Muscle of arm (tissue), 1 donor: ENCODE measurements at regions not wholly inside any gene's neighbourhood (a gene's known extent, or its start where the extent isn't known, plus 50 kb on each side); places are given as distances from the start of the nearest gene placed in this dataset.
"Not testable (repeated sequence)": the region's sequence is repeated elsewhere in the genome, so short reads cannot be mapped to it uniquely, and the experiment has no call there.

Source experiments
- DNase-seq: peaks from one replicate; pipeline ENCODE4 v3.0.0-alpha.2; 2013

DNA sequence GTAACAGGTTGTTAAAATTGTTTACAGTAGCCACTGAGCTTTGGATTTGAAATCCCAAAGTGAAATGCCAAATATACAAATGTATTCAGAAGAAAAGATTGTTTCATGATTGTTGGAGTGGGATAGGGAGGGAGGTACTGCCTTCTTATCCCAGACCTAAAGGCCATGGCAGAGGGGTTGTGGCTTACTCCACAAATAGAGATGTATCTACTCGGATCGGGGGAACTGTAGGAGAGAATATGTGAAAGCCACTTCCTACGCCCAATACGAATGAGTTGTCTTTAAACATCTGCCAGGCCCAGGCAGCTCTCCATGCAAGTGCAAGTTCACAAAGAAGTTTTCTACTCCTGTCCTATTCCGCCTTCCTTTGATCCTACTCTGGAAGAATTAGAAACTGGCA is 150.2 kb upstream of the PRSS12 start:
- not testable (repeated sequence) for DNase-seq

DNA sequence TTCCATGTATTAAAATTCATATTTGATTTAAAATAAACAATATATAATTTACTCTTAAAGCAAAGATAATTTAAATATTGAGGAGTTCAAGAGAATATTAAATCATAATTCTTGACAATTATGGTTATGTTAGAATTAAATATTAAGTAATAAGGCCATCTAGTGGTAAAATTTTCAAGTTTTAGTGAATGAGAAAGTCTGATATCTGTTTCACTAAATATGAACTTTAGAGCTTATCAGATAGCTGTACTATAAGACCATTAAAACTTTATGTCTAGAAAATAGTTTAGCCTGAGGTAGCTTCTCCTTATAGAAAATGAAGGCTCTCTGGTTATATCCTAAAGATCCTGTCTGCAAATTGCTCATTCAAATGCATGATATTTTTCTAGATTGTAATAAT is 152.1 kb upstream of the PRSS12 start:
- not testable (repeated sequence) for DNase-seq

DNA sequence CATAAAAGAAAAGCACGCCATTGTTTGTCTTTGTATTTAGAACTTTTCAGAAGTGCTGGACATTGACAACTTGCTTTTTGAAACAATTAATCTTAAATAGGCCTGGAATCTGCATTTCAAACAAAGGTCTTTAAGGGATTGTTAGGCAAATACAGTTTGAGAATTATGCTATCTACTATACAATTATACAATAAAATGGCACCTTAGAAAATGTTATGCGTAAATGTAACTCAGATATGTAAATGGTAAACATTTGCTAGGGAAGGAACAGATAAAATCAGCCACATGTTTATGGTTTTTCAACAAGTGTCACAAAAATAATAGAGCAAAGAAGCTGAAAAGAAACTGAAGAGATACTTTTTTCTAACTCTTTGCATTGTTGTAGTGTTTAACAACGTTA is 152.7 kb upstream of the PRSS12 start:
- not testable (repeated sequence) for DNase-seq

DNA sequence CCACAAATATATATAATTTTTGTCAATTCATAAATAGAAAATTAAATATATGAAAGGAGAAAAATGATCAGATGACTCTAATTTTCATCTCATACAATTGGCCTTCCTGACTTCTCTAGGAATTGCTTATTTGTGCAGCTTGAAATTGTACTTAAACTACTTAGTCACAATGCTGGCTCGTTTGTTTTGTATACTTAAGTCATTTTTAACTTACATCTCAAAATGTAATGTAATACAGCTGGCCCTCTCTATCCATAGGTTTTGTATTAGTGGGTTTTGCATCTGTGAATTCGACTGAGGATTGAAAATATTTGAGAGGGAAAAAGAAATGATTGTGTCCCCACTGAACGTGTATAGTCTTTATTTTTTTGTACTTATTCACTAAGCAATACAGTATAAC is 160.1 kb upstream of the PRSS12 start:
- not testable (repeated sequence) for DNase-seq

DNA sequence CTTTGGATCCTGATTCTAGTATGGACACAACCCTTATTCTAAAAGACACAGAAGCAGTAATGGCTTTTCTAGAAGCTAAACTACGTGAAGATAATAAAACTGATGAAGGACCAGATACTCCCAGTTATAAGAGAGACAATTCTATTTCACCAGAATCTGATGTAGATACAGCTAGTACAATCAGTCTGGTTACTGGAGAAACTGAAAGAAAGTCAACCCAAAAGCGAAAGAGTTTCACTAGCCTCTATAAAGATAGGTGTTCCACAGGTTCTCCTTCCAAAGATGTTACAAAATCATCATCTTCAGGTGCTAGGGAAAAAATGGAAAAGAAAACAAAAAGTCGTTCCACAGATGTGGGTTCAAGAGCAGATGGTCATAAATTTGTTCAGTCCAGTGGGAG is 161.5 kb upstream of the PRSS12 start:
- not testable (repeated sequence) for DNase-seq

DNA sequence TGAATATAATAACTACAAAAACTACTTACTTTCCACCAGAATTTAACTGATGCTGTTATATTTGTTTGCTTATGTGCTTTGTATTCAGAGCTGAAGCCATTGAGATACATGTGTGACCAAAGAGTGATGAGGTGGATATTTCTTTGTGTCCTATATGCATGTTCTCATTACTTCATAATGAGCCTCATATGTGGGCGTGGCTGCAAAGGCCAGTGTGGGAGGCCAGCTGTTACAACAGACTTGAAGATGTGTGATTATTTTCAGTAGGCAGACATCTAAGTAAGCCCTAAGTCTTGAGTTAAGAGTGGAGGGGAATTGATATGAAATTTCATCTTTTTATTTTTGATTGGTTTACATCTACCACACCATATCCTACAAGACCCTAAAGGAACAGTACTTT is 163.3 kb upstream of the PRSS12 start:
- not testable (repeated sequence) for DNase-seq

DNA sequence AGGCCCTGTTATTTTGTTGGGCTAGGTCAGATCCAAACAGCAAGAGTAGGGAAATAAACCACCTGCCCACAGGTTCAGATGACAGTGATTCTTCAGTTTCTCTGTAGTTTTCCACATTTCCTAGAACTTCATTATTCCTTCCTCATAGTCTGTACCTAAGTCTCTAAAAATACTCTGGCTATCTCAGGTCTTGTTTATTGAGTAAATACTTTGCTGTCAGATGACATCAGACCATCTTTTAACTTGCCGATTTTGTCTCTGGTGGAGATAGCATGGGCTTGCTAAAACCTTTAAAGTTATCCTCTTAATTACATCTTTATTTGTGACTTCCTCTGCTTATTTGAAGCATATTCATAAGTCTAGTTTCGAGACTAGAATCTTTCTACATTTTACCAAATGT is 155.1 kb upstream of the METTL14 start:
- DNase-seq, result not testable (repeated sequence)

DNA sequence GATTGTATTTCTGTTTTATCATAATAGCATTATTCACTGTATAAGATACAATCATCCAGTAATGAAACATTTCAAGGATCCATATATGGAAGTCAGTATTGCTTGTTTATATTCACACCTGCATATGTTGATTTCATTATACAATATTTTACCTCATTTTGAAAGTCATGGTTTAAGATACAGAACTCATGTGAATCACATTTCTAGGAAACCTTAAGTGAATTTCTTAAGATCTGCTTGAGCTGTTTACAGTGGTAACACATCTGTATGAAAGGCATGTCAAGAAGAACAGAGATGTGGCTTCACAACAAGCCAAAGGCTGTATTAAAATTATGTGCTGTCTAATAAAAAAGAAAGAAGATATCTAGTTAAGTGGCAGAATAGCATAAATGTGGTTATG is 153.2 kb upstream of the METTL14 start:
- DNase-seq, result not testable (repeated sequence)

DNA sequence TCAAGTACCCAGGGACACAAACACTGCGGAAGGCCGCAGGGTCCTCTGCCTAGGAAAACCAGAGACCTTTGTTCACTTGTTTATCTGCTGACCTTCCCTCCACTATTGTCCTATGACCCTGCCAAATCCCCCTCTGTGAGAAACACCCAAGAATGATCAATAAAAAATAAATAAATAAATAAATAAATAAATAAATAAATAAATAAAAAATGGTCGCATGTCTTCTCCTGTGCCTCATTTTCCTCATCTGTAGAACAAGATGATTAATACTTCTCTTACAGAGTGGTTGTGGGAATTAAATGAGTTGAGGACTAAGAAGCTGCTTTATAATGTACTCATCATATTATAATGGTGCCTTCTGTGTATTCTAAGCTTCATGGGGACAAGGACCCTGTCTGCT is 149.4 kb upstream of the METTL14 start:
- DNase-seq, result not testable (repeated sequence)

DNA sequence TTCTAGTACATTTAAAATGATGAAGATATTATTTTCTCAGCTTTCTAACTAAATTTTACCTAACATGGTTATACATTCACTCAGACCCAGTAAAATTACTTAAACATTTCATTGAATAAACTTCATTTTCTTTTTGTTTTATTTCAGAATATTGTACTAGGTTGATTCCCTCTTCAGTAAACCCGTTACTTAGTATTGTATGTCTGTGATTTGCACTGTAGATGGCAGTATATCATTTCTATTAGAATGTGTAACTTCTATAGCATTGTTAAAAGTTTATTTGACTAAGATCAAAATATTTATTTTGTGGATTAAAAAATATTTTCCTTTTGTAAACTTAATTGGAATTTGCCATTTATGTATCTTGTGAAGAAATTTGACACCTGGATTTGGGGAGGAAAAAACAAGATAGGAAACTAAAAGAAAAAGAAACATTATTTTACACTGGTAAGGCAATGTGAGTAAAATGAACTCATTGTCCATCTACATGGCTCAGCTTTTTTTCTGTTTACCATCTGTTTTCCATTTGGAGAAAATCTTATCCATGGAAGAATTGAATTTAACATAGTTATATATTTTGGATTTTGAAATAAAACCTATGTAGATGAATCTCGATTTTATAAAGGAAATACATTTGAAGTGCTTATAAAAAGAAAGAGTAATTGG is 145.6 kb upstream of the METTL14 start:
- DNase-seq, result not testable (repeated sequence)

DNA sequence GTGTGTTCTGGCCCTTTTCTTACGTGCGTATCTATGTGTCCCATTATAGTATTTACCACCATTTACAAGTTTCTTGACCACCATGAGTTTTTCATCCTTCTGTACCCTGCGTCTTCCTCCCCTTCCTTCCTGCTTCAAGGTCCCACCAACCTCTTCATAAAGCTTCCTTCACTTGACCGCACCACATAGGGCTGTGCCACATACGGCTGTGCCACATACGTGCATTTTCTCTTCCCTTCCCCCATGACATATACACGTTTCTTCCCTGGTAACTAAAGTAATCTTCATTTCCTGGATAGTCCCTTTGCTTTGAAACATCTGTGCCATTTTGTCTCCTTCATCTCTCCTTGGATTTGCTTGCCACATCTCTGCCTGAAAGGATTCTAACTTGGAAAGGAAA is 128.6 kb upstream of the METTL14 start:
- not testable (repeated sequence) for DNase-seq

DNA sequence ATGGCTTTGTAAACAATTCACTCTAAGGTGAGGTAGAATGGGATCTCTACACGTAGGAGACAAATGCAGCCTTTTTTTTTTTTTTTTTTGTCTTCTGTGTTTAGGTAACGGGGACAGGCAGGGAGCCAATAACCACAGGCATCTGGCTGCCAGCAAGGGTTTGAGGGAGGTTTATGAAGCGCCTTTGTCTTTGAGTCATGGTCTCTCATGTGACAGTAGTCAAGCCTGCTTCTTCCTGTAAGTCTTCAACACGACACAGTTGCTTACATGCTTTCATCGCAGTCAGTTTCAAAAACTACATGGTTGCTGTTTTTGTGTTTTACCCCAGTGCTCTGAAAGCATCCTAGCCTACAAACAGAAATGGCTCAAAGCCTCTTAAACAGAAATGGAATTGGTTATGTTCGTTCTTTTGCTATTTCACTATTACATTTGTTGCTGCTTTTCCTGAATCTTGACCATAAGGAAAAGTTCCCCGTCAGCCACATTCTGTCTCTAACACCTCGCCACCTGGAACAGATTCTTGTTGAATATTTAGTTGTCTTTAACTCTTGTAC is 127.8 kb upstream of the METTL14 start:
- no peak for DNase-seq

DNA sequence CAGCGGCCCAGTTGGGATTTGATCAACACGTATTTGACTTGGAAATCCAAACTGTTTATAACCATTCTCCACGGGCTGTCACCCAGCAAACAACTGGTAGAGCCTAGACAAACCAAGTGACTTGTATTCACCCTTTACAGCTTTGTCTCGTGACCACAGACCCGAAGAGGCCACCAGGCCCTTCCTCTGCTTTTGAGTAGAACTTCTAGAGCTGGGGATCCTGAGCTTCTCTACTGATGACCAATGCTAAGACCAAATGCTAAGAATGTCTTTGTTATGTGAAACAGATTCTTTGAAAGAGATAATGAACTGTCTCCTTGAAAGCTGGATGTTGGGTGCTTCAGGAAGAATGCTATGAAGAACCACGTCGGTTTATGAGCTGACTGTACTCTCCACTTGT is 127.0 kb upstream of the METTL14 start:
- DNase-seq, result not testable (repeated sequence)

DNA sequence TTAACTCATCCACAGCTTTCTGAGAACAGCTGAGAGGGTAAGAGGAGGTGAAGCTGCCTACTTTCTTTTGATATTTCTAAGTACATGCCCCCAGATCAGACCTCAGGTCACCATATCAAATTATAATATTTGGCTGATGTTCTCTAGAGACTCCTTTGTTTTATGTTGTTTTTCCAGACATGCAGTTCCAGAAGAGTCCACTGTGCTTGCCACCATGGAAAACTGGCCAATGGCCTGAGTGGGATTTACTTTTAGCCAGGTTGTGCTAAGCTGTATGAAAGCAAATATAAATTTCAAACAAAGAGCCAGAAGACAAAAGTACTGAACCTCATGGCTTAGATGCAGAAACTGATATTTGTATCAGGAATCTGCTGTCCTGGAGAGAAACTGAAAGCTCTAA is 123.6 kb upstream of the METTL14 start:
- DNase-seq, result not testable (repeated sequence)

DNA sequence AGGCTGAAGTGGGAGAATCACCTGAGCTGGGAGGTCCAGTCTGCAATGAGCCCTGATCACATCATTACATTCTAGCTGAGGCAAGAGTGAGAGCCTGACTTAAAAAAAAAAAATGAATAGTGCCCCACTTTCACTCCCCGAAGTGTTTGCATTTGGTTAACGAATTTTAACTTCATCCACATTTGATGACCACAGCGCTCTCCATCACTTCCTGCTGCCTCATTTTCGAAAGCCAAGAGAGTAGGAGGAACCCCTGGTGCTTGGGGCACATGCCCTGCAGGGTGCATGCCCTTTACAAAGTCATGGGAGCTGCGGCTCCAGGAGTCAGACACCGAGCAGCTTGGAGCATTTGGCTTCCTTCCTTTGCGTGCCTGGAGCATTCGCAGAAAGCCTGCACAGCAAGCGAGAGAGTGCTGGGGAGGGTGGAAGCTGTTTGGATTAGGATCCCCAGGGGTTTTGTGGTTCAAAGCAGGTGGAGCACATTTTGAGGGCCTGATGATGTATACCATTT is 119.1 kb upstream of the METTL14 start:
- not testable (repeated sequence) for DNase-seq

DNA sequence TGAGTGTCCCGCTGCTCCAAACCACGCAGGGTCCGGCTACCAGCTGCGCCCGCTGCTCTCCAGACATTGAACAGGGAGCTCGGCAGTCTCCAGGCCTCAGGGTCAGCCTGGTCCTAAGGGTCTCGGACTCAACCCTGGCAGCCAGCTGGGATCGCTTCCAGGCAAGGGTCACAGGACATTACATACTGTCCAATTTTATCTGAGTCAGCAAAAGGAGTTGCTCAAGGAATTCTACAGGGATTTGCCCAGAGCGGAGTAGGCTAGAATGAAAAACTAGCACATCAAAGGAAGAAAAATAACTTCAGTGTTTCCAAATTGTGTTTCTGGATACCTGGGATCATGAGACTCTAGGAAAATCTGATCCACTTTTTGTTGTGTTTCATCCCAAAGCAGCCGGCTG is 112.2 kb upstream of the METTL14 start:
- DNase-seq, result not testable (repeated sequence)

DNA sequence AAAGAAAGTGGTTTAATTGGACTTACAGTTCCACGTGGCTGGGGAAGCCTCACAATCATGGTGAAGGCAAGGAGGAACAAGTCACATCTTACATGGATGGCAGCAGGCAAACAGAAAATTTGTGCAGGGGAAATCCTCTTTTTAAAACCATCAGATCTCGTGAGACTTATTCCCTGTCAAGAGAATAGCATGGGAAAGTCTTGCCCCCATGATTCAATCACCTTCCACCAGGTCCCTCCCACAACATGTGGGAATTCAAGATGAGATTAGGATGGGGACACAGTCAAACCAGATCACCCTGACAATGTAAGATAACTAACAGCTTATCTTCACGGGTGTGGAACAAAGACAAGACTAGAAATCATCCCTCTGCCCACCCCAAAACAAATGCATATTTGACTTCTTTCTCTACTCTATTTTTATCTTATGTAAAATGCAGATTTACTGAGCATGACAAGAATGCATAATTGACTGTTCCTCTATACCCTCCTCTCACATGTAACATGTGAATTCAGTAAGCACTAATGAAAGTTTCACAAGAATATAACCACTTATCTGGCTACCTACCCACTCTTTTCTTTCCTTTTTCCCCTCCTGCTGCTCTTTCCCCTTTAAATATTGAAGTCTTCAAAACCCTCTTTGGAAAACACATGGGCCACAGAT is 110.8 kb upstream of the METTL14 start:
- DNase-seq, result not testable (repeated sequence)

DNA sequence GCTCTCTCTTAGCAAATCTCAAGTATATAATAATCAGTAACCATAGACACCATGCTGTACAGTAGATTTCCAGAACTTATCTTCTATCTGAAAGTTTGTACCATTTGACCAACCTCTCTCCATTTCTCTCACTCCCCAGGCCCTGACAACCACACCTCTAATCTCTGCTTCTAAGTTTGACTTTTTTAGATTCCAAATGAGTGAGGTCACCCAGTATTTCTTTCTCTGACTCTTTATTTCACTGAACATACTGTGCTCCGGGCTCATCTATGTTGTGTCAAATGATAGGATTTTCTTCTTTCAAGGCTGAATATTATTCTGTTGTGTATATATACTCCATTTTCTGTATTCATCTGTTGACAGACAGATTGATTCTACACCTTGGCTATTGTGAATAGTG is 110.1 kb upstream of the METTL14 start:
- not testable (repeated sequence) for DNase-seq

DNA sequence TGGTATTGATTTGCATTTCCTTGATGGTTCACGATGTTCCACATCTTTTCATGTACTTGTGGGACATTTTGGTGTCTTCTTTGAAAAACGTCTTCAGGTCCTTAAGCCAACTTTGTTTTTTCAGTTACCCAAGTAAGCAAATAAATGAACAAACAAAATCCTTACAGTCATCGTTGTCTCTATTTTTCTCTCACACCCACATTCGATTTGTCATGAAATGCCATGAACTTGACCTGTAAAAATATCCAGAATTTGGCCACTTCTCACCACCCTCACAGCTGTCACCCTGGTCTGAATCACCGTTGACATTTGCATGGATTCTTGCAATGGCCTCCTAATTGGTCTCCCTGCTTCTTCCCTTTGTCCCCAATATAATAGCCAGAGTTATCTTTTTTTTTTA is 109.5 kb upstream of the METTL14 start:
- DNase-seq, result not testable (repeated sequence)

DNA sequence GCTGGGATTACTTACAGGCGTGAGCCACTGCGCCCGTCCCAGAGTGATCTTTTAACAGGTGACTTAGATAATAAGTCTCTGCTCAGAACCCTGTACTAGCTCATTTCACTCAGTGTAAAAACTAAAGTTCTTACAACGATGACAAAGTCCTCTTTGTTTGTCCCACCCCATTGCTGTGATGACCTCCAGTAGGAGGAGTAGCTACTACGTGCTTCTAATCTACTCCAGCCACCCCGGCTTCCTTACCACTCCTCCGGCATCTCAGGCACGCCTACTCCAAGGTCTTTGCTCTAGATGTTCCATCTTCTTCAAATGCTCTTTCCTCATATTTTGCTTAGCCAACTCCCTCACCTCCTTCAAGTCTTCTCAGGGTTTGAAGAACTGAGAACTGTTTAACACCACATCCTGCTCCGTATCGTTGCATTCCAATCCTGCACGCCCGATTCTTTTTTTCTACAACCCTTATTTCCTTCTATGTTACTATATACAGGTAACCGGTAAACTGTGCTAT is 108.4 kb upstream of the METTL14 start:
- not testable (repeated sequence) for DNase-seq

DNA sequence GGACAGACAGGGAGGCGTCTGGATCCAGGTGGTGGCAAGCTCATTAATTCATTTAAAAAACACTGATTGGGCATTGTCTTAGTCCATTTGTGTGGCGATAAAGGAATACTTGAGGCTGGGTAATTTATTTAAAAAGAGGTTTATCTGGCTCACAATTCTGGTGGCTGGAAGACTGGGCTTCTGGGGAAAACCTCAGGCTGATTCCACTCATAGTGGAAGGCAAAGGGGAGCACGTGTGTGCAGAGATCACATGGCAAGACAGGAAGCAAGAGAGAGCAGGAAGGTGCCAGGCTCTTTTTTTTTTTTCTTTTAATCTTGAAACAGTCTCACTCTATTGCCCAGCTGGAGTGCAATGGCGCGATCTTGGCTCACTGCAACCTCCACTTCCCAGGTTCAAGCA is 100.2 kb upstream of the METTL14 start:
- DNase-seq, result no peak

DNA sequence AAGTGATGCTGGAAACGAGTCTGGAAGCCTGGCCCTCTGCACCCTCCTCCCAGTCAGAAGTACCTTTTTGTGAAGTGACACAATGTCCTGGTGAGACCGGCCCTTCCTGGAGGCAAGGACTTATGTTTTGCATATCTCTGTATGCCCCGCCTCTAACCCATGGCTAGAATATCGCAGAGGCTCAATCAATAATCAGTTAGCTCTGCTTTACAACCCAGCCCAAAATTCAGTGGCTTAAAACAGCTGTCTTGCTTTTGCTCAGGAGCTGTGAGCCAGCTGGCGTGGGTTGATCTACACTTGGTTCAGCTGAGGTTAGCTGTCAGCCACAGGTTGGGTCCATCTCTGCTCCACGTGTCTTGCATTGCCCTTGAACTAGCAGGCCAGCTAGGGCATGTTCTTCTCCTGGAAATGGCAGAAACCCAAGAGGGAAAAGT is 98.8 kb upstream of the METTL14 start:
- DNase-seq, result peak; percentile 18
